Astrocyte (in vitro differentiated cells and primary cell): ENCODE measurements at regions not wholly inside any gene's neighbourhood (a gene's known extent, or its start where the extent isn't known, plus 50 kb on each side); places are given as distances from the start of the nearest gene placed in this dataset.

Experiments used
- EZH2 ChIP-seq: IDR thresholded peaks from 2 replicates; pipeline ENCODE4 v1.6.1; 2012; ENCODE audit warnings: mild to moderate bottlenecking, low read length, inconsistent platforms; ENCODE audit not compliant: insufficient read depth
- TF ChIP-seq, protein P1 (sequence below): IDR thresholded peaks from 2 replicates; pipeline ENCODE4 v1.5.1; 2011; ENCODE audit warnings: low read depth, mild to moderate bottlenecking, inconsistent platforms, low read length, moderate library complexity; ENCODE audit not compliant: insufficient read depth

DNA sequence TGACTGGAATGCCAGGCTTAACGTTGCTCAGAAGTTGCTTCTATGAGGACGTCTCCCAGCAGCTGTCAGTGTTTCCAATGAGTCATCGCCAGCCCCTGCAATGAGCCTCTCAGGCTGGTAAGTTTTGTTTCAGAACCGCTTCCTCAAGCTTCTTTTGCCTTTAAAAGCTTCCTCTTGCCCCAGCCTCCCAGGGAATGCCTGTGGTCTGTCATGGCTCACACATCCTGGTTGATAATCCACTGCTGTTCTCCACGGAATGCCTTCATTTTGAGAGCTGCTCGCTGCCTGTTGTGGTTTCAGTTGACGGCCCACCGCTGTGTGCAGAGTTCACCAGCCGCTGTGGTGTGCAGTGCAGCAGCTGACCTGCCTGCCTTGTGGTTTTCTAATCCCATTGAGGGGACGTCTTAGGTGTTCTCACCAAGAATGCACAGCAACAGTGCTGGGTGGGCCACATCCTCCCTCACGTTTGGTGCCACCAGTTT is 96.4 kb downstream of the RTP5 start:
- TF ChIP-seq, protein P1, sequence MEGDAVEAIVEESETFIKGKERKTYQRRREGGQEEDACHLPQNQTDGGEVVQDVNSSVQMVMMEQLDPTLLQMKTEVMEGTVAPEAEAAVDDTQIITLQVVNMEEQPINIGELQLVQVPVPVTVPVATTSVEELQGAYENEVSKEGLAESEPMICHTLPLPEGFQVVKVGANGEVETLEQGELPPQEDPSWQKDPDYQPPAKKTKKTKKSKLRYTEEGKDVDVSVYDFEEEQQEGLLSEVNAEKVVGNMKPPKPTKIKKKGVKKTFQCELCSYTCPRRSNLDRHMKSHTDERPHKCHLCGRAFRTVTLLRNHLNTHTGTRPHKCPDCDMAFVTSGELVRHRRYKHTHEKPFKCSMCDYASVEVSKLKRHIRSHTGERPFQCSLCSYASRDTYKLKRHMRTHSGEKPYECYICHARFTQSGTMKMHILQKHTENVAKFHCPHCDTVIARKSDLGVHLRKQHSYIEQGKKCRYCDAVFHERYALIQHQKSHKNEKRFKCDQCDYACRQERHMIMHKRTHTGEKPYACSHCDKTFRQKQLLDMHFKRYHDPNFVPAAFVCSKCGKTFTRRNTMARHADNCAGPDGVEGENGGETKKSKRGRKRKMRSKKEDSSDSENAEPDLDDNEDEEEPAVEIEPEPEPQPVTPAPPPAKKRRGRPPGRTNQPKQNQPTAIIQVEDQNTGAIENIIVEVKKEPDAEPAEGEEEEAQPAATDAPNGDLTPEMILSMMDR: no peak
- TF ChIP-seq EZH2: no peak
